A549 (cell line): ENCODE measurements at regions not wholly inside any gene's neighbourhood (a gene's known extent, or its start where the extent isn't known, plus 50 kb on each side); places are given as distances from the start of the nearest gene placed in this dataset.

Source experiments
- ATAC-seq, 2 experiments: fragments of 200-7000 bp in 1 of 2; fragments of >200 bp in 1 of 2; cut with Nextera tagmentation in 1 of 2; cut with Tn5 transposase in 1 of 2; 3 replicates each; pipeline versions ENCODE4 v1.8.0 to v1.9.1; 2018 to 2020; ENCODE audit warnings: mild to moderate bottlenecking in 1 of 2, moderate library complexity in 1 of 2
- CTCF ChIA-PET: fragments of 300-600 bp; sonication (Branson Sonifier 250); formaldehyde crosslinking; extraction: SDS; loops from one replicate; lab custom pipeline; 2021; ENCODE audit warnings: antibody characterized with exemption, inconsistent platforms; lab: Yijun Ruan, JAX
- POLR2A ChIA-PET: fragments of 350-600 bp; formaldehyde crosslinking; extraction: SDS; loops from one replicate; lab custom pipeline; 2021; ENCODE audit warnings: antibody characterized with exemption, inconsistent platforms; lab: Yijun Ruan, JAX
- DNase-seq, 2 experiments: peaks; one replicate each; pipeline versions ENCODE4 v3.0.0 to v3.0.0-alpha.2; 2011 to 2016; ENCODE audit warnings: low read depth in 1 of 2, low spot score in 1 of 2
- FAIRE-seq: peaks from 2 replicates; lab custom pipeline; 2011; peaks lifted over from hg19 to GRCh38; lab: Jason Lieb, UNC
- H3K27ac ChIP-seq, 2 experiments: fragments of >200 bp; sonication (Bioruptor Twin); formaldehyde crosslinking; 3 replicates each; pipeline ENCODE4 v1.5.1; 2016 to 2017
- H3K4me1 ChIP-seq: fragments of >200 bp; sonication (Bioruptor Twin); formaldehyde crosslinking; 3 replicates; pipeline ENCODE4 v1.6.1; 2016
- H3K4me2 ChIP-seq: fragments of >200 bp; sonication (Bioruptor Twin); formaldehyde crosslinking; 3 replicates; pipeline ENCODE4 v1.6.1; 2016
- H3K4me3 ChIP-seq: fragments of >200 bp; sonication (Bioruptor Twin); formaldehyde crosslinking; 3 replicates; pipeline ENCODE4 v1.5.1; 2016
- H3K9me3 ChIP-seq: fragments of >200 bp; sonication (Bioruptor Twin); formaldehyde crosslinking; 3 replicates; pipeline ENCODE4 v1.6.1; 2016
- BCL3 ChIP-seq: fragments of >200 bp; sonication (Bioruptor Twin); formaldehyde crosslinking; IDR thresholded peaks from 3 replicates; pipeline ENCODE4 v1.6.1; 2016
- E2F6 ChIP-seq: IDR thresholded peaks from 2 replicates; pipeline ENCODE4 v1.6.1; 2012; ENCODE audit warnings: low read depth, borderline replicate concordance
- EHF ChIP-seq: fragments of 250-450 bp; sonication (Bioruptor Pico); IDR thresholded peaks from 2 replicates; pipeline ENCODE4 v1.5.0; 2020; ENCODE audit warnings: mild to moderate bottlenecking
- EHMT2 ChIP-seq: fragments of 200-600 bp; sonication (generic); IDR thresholded peaks from 2 replicates; pipeline ENCODE4 v1.6.1; 2016; ENCODE audit warnings: antibody characterized with exemption, low read depth, mild to moderate bottlenecking, moderate library complexity
- HMGXB4 ChIP-seq: fragments of 250-450 bp; sonication (Bioruptor Pico); IDR thresholded peaks from 2 replicates; pipeline ENCODE4 v1.5.0; 2021; ENCODE audit warnings: mild to moderate bottlenecking, moderate library complexity, borderline replicate concordance
- JUNB ChIP-seq: fragments of >200 bp; sonication (Bioruptor Twin); formaldehyde crosslinking; IDR thresholded peaks from 2 replicates; pipeline ENCODE4 v1.6.1; 2016
- KDM1A ChIP-seq: fragments of 200-600 bp; sonication (generic); IDR thresholded peaks from 2 replicates; pipeline ENCODE4 v1.6.1; 2016; ENCODE audit warnings: low read depth, mild to moderate bottlenecking
- MAX ChIP-seq: IDR thresholded peaks from 2 replicates; pipeline ENCODE4 v1.6.1; 2012
- MYC ChIP-seq: IDR thresholded peaks from 2 replicates; pipeline ENCODE4 v1.6.1; 2012; ENCODE audit warnings: mild to moderate bottlenecking, inconsistent platforms, low read length, improper control_type of control experiment, borderline replicate concordance
- NPAS2 ChIP-seq: fragments of 250-450 bp; sonication (Bioruptor Pico); IDR thresholded peaks from 2 replicates; pipeline ENCODE4 v1.8.0; 2022; ENCODE audit warnings: mild to moderate bottlenecking, moderate library complexity, borderline replicate concordance
- RARB ChIP-seq: fragments of 250-450 bp; sonication (Bioruptor Pico); IDR thresholded peaks from 2 replicates; pipeline ENCODE4 v1.8.0; 2021; ENCODE audit warnings: mild to moderate bottlenecking, moderate library complexity
- REST ChIP-seq: fragments of 200-600 bp; sonication (generic); IDR thresholded peaks from 2 replicates; pipeline ENCODE4 v1.6.1; 2016; ENCODE audit warnings: antibody characterized with exemption, mild to moderate bottlenecking, moderate library complexity
- RFX5 ChIP-seq: fragments of 450-650 bp; IDR thresholded peaks from 2 replicates; pipeline ENCODE4 v1.7.1; 2014; ENCODE audit warnings: antibody characterized with exemption, mild to moderate bottlenecking, moderate library complexity
- ZNF302 ChIP-seq: fragments of 250-450 bp; sonication (Bioruptor Pico); IDR thresholded peaks from 2 replicates; pipeline ENCODE4 v1.9.0; 2021; ENCODE audit warnings: inconsistent platforms, mild to moderate bottlenecking, moderate library complexity
- WGBS: methylation state at CpG from one replicate; pipeline ENCODE4 v1.1.6; 2017; ENCODE audit errors: missing lambda C conversion rate; 5-methylcytosine and 5-hydroxymethylcytosine counted together

- H3K27ac ChIP-seq: no peak overlapping the region
- TF ChIP-seq JUNB: no peak
- TF ChIP-seq RFX5: no peak
- no peak for TF ChIP-seq MYC
- TF ChIP-seq BCL3: no peak
- TF ChIP-seq, all 56 proteins: peak for 0
- WGBS: 66% methylated on average over 4 of the region's 4 CpGs
- ChIA-PET CTCF (no interaction called here), POLR2A (no interaction called here)
- DNase-seq (no peak), FAIRE-seq (no peak), ATAC-seq (no peak)
- H3K4me2 ChIP-seq: no peak overlapping the region
- no peak overlapping the region for H3K4me3 ChIP-seq
- H3K4me1 ChIP-seq: no peaks in the 10 kb centered on the region
- no peaks in the 10 kb centered on the region for H3K9me3 ChIP-seq
These were observed 548.3 kb upstream of the SLIT2 start for GRCh38 chr4:19703391-19703790.

GRCh38 chr4:19700992-19701391, 550.7 kb upstream of the SLIT2 start:
- CTCF ChIA-PET: no interaction called here

More at GRCh38 chr4:19700992-19701391, 550.7 kb upstream of the SLIT2 start:
- Histone ChIP-seq H3K27ac (no peak overlapping the region), H3K4me3 (no peak overlapping the region), H3K4me1 (no peaks in the 10 kb centered on the region), H3K9me3 (no peaks in the 10 kb centered on the region), H3K4me2 (no peak overlapping the region)
- DNase-seq (no peak), ATAC-seq (no peak), FAIRE-seq (no peak)
- 3% methylated on average over 2 of the region's 2 CpGs for WGBS
- TF ChIP-seq KDM1A (no peak), RARB (CRISPR knock-in tag) (no peak), EHMT2 (no peak), EHF (CRISPR knock-in tag) (no peak), REST (no peak), ZNF302 (CRISPR knock-in tag) (no peak), MAX (no peak), NPAS2 (CRISPR knock-in tag) (no peak), E2F6 (no peak), HMGXB4 (no peak), RFX5 (no peak)
- POLR2A ChIA-PET: no interaction called here
